SW 1271 (cell line): ENCODE measurements at regions not wholly inside any gene's neighbourhood (a gene's known extent, or its start where the extent isn't known, plus 50 kb on each side); places are given as distances from the start of the nearest gene placed in this dataset.
"Not testable (repeated sequence)": the region's sequence is repeated elsewhere in the genome, so short reads cannot be mapped to it uniquely, and the experiment has no call there.

Source experiments
- DNase-seq, 2 experiments: peaks; one replicate each; lab custom pipeline; 2025; lab: John Stamatoyannopoulos, UW

GRCh38 chr14:100419856-100420255 lies 96.7 kb downstream of the SLC25A47 start:
- no peak for DNase-seq

GRCh38 chr14:100421756-100422470 lies 98.8 kb downstream of the SLC25A47 start:
- no peak for DNase-seq

- no peak for DNase-seq
These were observed 99.6 kb downstream of the SLC25A47 start for GRCh38 chr14:100422556-100423316.

- DNase-seq: no peak
These were observed 100.3 kb downstream of the SLC25A47 start for GRCh38 chr14:100423317-100424010.

GRCh38 chr14:100424504-100425428 lies 101.6 kb downstream of the SLC25A47 start:
- DNase-seq: no peak

- DNase-seq: no peak
These were observed 102.3 kb downstream of the SLC25A47 start for GRCh38 chr14:100425429-100425827.

- DNase-seq: no peak
These were observed 103.2 kb downstream of the SLC25A47 start for GRCh38 chr14:100426314-100426713.

GRCh38 chr14:100427166-100427565 lies 104.0 kb downstream of the SLC25A47 start:
- DNase-seq: no peak

- no peak for DNase-seq
These were observed 105.6 kb downstream of the SLC25A47 start for GRCh38 chr14:100428727-100429126.

- DNase-seq: no peak
These were observed 106.4 kb downstream of the SLC25A47 start for GRCh38 chr14:100429537-100429936.

GRCh38 chr14:100430571-100430970 lies 107.4 kb downstream of the SLC25A47 start:
- DNase-seq: no peak

- DNase-seq: not testable (repeated sequence)
These were observed 108.3 kb downstream of the SLC25A47 start for GRCh38 chr14:100431461-100431860.

GRCh38 chr14:100432652-100433427 lies 109.7 kb downstream of the SLC25A47 start:
- DNase-seq: no peak

- DNase-seq: no peak
These were observed 110.3 kb downstream of the SLC25A47 start for GRCh38 chr14:100433428-100433814.

GRCh38 chr14:100434033-100434601 lies 111.0 kb downstream of the SLC25A47 start:
- DNase-seq: no peak

GRCh38 chr14:100434911-100435438 lies 111.8 kb downstream of the SLC25A47 start:
- DNase-seq: no peak

GRCh38 chr14:100435459-100435858 lies 112.3 kb downstream of the SLC25A47 start:
- no peak for DNase-seq

- no peak for DNase-seq
These were observed 113.7 kb downstream of the SLC25A47 start for GRCh38 chr14:100436745-100437406.

GRCh38 chr14:100438271-100438670 lies 115.1 kb downstream of the SLC25A47 start:
- DNase-seq: no peak
